SIG-M5 (cell line): ENCODE measurements at regions not wholly inside any gene's neighbourhood (a gene's known extent, or its start where the extent isn't known, plus 50 kb on each side); places are given as distances from the start of the nearest gene placed in this dataset.

Experiments used
- DNase-seq: peaks from one replicate; lab custom pipeline; 2025; lab: John Stamatoyannopoulos, UW

DNA sequence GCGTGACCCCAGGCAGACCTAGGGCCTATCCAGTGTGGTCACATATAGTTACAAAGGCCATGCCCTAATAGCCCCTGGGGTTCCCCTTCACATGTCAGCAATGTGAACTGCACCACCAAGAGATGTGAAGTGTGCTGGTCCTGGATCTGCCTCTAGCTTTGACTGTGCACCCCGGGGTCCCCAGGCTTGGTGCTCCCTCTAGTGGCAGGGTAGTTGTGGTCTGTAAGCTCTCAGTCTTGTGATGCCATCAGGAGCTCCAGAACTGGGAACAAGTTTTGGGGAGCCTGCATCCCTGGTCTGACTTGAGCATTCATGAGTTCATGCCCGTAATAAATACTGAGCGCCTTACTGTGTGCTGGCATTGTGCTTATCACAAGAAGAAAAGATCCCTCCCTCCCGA is 143.4 kb downstream of the DHX35 start:
- DNase-seq, result no peak

DNA sequence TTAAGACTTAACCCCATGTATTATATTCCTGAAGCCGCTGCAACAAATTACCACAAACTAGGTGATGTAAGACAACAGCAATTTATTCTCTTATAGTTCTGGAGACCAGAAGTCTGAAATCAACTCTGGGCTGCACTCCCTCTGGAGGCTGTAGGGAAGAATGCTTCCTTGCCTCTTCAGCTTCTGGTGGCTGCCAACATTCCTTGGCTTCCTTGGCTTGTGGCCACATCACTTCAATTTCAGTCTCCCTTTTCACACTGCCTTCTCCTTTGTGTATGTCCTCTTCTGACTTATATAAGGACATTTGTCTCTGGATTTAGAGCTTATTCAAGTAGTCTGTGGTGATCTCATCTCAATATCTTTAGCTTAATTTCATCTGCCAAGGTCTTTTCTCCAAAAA is 141.6 kb downstream of the DHX35 start:
- no peak for DNase-seq

GRCh38 chr20:39103305-39103704 is 141.2 kb downstream of the DHX35 start:
- DNase-seq, result no peak

GRCh38 chr20:39101895-39102294 is 139.8 kb downstream of the DHX35 start:
- DNase-seq, result no peak

GRCh38 chr20:39100691-39101090 is 138.5 kb downstream of the DHX35 start:
- no peak for DNase-seq

DNA sequence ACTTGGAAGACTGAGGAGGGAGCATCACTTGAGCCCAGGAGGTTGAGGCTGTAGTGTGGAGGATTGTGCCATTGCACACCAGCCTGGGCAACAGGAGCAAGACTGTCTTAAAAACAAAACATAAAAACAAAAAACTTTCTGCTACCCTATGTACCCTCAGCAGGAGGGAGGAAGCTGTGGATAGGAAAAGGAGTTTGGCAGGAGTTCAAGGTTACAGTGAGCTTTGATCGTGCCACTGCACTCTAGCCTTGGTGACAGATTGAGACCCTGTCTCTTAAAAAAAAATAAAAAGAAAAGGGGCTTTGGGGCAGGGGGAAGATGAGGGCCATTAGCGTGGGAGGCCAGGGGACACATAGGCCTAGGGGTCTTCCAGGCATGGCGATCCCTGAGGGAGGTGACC is 135.7 kb downstream of the DHX35 start:
- DNase-seq, result no peak

GRCh38 chr20:39095870-39096269 is 133.7 kb downstream of the DHX35 start:
- no peak for DNase-seq

GRCh38 chr20:39094391-39094790 is 132.2 kb downstream of the DHX35 start:
- DNase-seq, result no peak

DNA sequence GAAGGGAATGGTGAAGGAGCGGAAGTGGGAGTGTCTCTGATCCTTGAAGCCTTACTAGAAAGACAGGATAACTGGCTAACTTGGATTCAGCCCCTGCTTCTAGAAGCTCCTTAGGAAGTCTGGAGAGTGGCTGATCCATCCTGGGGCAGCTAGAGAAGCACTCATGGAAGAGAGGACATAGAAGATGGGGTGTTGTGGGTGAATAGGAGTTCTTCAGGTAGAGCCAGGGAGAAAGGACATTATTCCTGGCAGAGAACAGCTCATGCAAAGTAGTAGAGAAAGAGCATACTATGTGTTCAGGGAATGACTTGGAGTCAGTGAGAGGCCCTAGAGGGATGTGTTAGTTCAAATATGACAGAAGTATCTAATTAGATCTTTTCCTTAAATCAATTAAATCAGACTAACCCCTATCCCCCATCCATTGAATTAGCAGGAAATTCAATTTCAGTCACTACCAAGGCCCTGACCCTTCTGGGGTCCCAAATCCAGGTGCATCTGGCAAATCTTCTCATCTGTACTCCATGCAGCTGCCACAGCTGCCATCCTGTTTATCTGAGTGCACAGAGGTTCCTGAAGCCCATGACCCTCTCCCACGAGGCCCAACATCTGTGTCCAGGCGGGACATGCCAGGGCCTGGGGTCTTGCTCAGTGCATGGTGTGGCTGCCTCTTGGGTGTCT is 130.7 kb downstream of the DHX35 start:
- DNase-seq, result no peak

- no peak for DNase-seq
Measured at GRCh38 chr20:39090906-39091305, 128.8 kb downstream of the DHX35 start.

DNA sequence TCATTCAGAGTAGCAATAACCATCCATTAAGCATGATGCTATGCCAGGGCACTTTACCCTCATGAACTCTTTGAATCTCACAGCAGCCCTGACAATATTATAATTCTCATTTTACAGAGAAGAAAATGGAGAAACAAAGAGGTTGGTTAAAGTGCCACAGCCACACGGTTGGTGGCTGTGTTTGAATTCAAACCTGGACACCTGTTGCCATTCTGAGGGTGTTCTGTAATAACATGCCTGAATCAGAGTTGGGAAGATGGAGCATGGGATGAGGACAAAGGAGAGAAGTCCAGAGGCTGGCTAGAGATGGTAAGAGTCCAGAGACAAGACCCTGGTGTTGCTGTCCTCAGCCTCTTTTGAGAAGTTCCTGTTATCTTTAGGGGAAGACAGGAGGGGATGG is 127.7 kb downstream of the DHX35 start:
- no peak for DNase-seq
